Esophagus squamous epithelium (tissue), 5 donors: ENCODE measurements at regions not wholly inside any gene's neighbourhood (a gene's known extent, or its start where the extent isn't known, plus 50 kb on each side); places are given as distances from the start of the nearest gene placed in this dataset.

ENCODE experiments used
- DNase-seq: peaks from one replicate; lab custom pipeline; 2025; lab: John Stamatoyannopoulos, UW
- H3K27ac ChIP-seq, 4 donors: fragments of 200-600 bp; sonication (generic); one replicate each; pipeline ENCODE4 v1.5.1; 2016 to 2019; ENCODE audit warnings: mild to moderate bottlenecking in 1 of 4
- H3K27me3 ChIP-seq, 4 donors: fragments of 200-600 bp; sonication (generic); 1 replicate in 3 of 4; 2 replicates in 1 of 4; pipeline versions ENCODE4 v1.5.1 to v1.6.0; 2017 to 2021; ENCODE audit warnings: antibody characterized with exemption in 1 of 4
- H3K36me3 ChIP-seq, 3 donors: fragments of 200-600 bp; sonication (generic); one replicate each; pipeline ENCODE4 v1.5.1; 2016 to 2019
- H3K4me1 ChIP-seq, 3 donors: fragments of 200-600 bp; sonication (generic); one replicate each; pipeline ENCODE4 v1.5.1; 2017 to 2019
- H3K4me3 ChIP-seq, 4 donors: fragments of 200-600 bp; sonication (generic); 1 replicate in 3 of 4; 2 replicates in 1 of 4; pipeline ENCODE4 v1.5.1; 2016 to 2019; ENCODE audit warnings: mild to moderate bottlenecking in 2 of 4, moderate library complexity in 1 of 4
- H3K9me3 ChIP-seq, 3 donors: fragments of 200-600 bp; sonication (generic); one replicate each; pipeline ENCODE4 v1.5.1; 2016 to 2019
- POLR2A ChIP-seq, 4 donors: fragments of 450-650 bp; IDR thresholded peaks; one replicate each; pipeline ENCODE4 v1.6.1; 2017; ENCODE audit warnings: antibody characterized with exemption in 4 of 4, mild to moderate bottlenecking in 4 of 4, moderate library complexity in 3 of 4
- WGBS, 2 donors: methylation state at CpG; one replicate each; pipeline ENCODE4 v1.1.5; 2018; 5-methylcytosine and 5-hydroxymethylcytosine counted together
- intact Hi-C: fragments of 100-400 bp; cut with DNase I; formaldehyde crosslinking; loops from one replicate; pipeline ENCODE4 v1.15.0; 2022
- TF ChIP-seq, protein P1 (sequence below), 6 experiments: fragments of 450-650 bp in 4 of 6; fragments of 200-600 bp in 2 of 6; sonication (generic) in 2 of 6; IDR thresholded peaks; one replicate each; pipeline ENCODE4 v1.5.1; 2016 to 2019; ENCODE audit warnings: antibody characterized with exemption in 6 of 6, mild to moderate bottlenecking in 4 of 6, moderate library complexity in 4 of 6
- donor health status: DM: yes; HTN: yes; CAD: no.

GRCh38 chr12:39230086-39230485 is 212.8 kb downstream of the KIF21A start:
- no peak overlapping the region for H3K4me3 ChIP-seq
- TF ChIP-seq, protein P1, sequence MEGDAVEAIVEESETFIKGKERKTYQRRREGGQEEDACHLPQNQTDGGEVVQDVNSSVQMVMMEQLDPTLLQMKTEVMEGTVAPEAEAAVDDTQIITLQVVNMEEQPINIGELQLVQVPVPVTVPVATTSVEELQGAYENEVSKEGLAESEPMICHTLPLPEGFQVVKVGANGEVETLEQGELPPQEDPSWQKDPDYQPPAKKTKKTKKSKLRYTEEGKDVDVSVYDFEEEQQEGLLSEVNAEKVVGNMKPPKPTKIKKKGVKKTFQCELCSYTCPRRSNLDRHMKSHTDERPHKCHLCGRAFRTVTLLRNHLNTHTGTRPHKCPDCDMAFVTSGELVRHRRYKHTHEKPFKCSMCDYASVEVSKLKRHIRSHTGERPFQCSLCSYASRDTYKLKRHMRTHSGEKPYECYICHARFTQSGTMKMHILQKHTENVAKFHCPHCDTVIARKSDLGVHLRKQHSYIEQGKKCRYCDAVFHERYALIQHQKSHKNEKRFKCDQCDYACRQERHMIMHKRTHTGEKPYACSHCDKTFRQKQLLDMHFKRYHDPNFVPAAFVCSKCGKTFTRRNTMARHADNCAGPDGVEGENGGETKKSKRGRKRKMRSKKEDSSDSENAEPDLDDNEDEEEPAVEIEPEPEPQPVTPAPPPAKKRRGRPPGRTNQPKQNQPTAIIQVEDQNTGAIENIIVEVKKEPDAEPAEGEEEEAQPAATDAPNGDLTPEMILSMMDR (IDR thresholded peaks at IDR 0.05), result no peak
- H3K36me3 ChIP-seq, result no peaks in the 10 kb centered on the region
- no peaks in the 10 kb centered on the region for H3K4me1 ChIP-seq
- H3K9me3 ChIP-seq, result no peaks in the 10 kb centered on the region
- H3K27me3 ChIP-seq, result no peaks in the 10 kb centered on the region
- no peak overlapping the region for H3K27ac ChIP-seq
- 58 to 73% methylated on average over 3 of the region's 3 CpGs for WGBS, 2 donors
- intact Hi-C loops, result no loop called here
- no peak for DNase-seq

DNA sequence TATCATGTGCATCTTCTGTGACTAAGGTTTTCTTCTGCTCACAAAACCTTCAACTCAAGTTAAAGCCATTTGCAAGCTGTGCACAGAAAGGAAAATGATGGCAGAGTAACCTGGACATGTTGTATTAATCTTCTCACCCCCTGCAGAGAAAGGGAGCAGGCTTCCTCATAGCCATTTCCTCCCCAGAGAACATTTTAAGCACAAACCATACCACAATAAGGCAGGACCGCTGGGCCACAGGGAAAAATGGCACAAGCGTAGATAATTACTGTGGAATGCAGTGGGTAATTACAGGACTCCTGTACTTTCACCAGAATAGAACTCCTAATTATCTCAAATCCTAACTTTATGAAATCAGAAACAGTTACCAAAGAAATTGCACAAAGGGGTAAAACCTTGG is 215.7 kb downstream of the KIF21A start:
- TF ChIP-seq POLR2A (IDR thresholded peaks at IDR 0.05), result no peak
- TF ChIP-seq, protein P1 (IDR thresholded peaks at IDR 0.05), result no peak
- 45 to 51% methylated on average over 2 of the region's 2 CpGs for WGBS, 2 donors

DNA sequence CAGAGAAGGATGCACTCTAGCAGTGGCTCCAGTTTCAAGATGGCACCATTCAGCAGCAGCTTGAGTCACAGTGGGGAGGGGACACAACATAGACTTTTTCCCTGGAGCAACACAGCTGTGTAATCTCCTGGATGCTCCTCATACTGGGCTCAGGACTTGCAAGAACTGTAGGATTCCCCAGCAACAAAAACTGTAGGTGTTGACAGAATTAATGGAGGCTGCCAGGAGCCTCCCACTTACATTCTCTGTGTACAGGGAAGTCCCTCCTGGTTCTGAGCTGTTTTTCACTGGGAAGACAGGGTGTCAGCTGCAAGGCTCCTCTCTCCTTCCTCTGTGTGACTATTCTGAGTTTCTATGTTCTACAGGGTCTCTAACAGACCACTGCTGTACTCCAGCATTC is 217.9 kb downstream of the KIF21A start:
- no peaks in the 10 kb centered on the region for H3K4me1 ChIP-seq
- intact Hi-C loops, result no loop called here
- H3K36me3 ChIP-seq, result no peaks in the 10 kb centered on the region
- DNase-seq, result no peak
- no peak for TF ChIP-seq POLR2A (IDR thresholded peaks at IDR 0.05)
- TF ChIP-seq, protein P1 (IDR thresholded peaks at IDR 0.05), result no peak
- no peak overlapping the region for H3K4me3 ChIP-seq
- H3K9me3 ChIP-seq, result peaks cover 0 to 3% (median 0%) of the 10 kb centered on the region in 3 donors
- no peak overlapping the region for H3K27ac ChIP-seq
- H3K27me3 ChIP-seq, result no peaks in the 10 kb centered on the region

More for the DNA sequence above, 215.7 kb downstream of the KIF21A start:
- no peak overlapping the region for H3K4me3 ChIP-seq
- peaks cover 0 to 3% (median 0%) of the 10 kb centered on the region in 3 donors for H3K9me3 ChIP-seq
- DNase-seq, result no peak
- intact Hi-C loops, result no loop called here
- no peaks in the 10 kb centered on the region for H3K27me3 ChIP-seq
- H3K36me3 ChIP-seq, result no peaks in the 10 kb centered on the region
- H3K27ac ChIP-seq, result no peak overlapping the region
- H3K4me1 ChIP-seq, result no peaks in the 10 kb centered on the region

DNA sequence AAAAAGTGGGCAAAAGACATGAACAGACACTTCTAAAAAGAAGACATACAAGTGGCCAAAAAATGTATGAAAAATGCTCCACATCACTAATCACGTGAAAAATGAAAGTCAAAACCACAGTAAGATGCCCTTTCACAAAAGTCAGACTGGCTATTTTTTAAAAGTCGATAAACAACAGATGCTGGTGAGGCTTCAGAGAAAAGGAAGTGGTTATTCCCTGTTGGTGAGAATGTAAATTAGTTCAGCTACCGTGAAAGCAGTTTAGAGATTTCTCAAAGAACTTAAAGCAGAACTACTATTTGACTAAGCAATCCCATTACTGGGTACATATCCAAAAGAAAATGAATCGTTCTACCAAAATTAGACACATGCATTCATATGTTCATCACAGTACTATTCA is 237.0 kb downstream of the KIF21A start:
- no peak for TF ChIP-seq POLR2A (IDR thresholded peaks at IDR 0.05)
- TF ChIP-seq, protein P1 (IDR thresholded peaks at IDR 0.05), result no peak
- Histone ChIP-seq H3K36me3 (no peaks in the 10 kb centered on the region), H3K4me1 (no peaks in the 10 kb centered on the region), H3K27ac (no peak overlapping the region), H3K4me3 (no peak overlapping the region), H3K27me3 (no peaks in the 10 kb centered on the region), H3K9me3 (peaks cover 0 to 8% (median 0%) of the 10 kb centered on the region in 3 donors)
- no peak for DNase-seq
- 43 to 63% methylated on average over 4 of the region's 4 CpGs for WGBS, 2 donors
- intact Hi-C loops, result no loop called here

GRCh38 chr12:39199351-39199750 is 243.6 kb downstream of the KIF21A start:
- no peaks in the 10 kb centered on the region for H3K27me3 ChIP-seq
- WGBS, 2 donors, result 13 to 26% methylated on average over 4 of the region's 4 CpGs
- no peaks in the 10 kb centered on the region for H3K4me1 ChIP-seq
- no peaks in the 10 kb centered on the region for H3K36me3 ChIP-seq
- intact Hi-C loops, result no loop called here
- H3K4me3 ChIP-seq, result no peak overlapping the region
- no peaks in the 10 kb centered on the region for H3K9me3 ChIP-seq
- no peak for DNase-seq
- H3K27ac ChIP-seq, result no peak overlapping the region
- TF ChIP-seq, protein P1 (IDR thresholded peaks at IDR 0.05), result no peak
- TF ChIP-seq POLR2A (IDR thresholded peaks at IDR 0.05), result no peak
